DMS 273 treated with DMSO at 0.1 percent for 48 hours (cell line): ENCODE measurements at regions not wholly inside any gene's neighbourhood (a gene's known extent, or its start where the extent isn't known, plus 50 kb on each side); places are given as distances from the start of the nearest gene placed in this dataset.

Source experiments
- DNase-seq: peaks from one replicate; lab custom pipeline; 2025; lab: John Stamatoyannopoulos, UW

- no peak for DNase-seq
These were observed 170.9 kb downstream of the RAB11FIP2 start for GRCh38 chr10:117875793-117876192.

DNA sequence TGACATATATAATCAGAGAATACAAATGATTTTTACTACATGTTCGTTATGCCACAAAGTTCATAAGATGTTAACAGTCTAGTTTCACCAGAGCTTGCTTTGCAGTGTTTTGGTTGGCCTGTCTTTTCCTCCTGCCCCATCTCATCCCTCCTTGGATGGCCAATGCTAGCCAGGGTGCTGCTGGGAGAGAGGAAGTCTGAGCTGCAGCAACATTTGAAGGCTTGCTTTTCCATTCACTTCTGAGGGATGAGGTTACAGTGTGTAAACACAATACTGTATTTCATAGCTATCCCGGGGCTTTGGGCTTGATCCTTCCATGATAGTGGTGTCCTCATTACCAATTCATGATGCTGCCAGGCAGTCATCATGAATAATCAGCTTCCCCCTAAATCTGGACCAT, 170.5 kb downstream of the RAB11FIP2 start:
- DNase-seq: no peak

DNA sequence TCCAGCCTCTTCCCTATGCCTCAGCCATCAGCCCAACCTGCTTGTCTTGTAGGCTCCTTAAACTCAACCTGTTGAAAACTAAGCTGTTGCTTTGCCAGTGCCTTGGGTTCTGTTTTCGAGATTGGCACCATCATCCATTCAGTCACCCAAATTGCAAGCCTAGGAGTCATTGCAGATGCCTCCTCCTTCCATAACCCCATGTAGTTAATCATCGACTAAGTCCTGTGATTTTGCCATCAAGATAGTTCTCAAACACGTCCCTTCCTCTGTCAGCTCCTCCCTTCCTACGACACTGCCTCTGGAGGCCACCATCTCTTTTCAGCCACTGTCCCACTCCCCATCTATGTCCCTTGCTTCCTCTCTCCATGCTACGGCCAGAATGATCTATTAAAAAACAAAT, 168.1 kb downstream of the RAB11FIP2 start:
- DNase-seq: no peak

DNA sequence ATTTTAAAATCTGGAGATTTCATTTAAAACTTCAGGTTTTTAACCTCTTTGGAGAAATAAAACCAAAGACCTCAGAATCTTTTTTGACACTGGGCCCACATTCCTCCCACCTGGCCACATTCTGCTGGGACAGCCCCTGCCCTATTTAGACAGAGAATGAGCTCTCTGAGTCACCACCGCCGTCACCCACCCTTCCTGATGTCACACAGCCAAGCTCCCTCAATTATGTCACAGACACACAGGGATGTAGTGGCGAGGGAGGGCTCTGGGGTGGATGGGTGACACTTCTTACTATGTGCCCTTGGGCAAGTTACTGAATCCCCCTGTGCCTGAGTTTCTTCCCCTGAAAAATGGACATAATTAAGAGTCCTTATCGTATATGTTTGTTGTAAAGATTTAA, 162.6 kb downstream of the RAB11FIP2 start:
- no peak for DNase-seq

DNA sequence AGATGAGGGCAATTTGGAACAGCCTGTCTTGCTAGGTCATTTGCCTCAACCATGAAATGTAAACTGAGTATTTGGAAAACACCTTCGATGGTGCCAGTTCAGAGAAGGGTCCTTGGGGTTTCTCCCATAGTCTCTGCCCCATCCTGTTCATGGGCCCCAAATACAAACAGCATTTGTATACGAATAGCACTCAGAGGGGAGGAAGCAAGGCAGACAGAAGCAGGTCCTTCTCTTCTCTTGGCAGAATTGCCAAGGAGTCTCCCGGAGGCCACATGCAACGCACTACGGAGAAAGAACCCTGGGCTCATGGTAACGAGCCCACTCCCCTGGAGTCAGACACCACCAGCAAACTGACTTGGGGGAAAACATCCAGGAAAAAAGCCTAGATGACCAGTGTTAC, 162.1 kb downstream of the RAB11FIP2 start:
- DNase-seq: no peak

- no peak for DNase-seq
These were observed 161.4 kb downstream of the RAB11FIP2 start for GRCh38 chr10:117885206-117885829.

- DNase-seq: no peak
These were observed 160.0 kb downstream of the RAB11FIP2 start for GRCh38 chr10:117886766-117887165.

GRCh38 chr10:117889664-117890063, 157.1 kb downstream of the RAB11FIP2 start:
- no peak for DNase-seq

DNA sequence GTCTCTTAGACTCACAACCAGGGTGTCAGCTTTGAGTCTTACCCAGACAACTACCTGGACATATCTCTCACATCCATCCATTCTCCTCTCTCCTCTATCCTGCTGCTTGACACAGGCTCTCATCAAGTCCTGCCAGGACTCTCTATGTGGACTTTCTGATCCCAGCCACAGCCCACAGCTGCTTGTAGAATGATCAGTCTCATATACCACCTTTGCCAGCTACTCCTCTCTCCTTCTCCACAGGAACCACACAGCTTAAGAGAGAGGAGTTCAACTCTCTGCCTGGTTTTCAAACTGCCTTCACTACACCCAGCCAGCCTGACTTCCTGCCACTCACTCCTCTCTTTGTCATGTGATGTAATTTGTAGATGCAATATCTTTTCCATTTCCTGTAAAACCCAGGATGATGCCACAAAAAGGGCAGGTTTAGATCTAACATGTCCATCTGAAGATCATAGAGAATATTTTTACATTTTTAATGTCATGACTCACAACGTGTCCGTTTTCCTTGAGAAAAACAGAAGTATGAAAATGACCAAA, 154.0 kb downstream of the RAB11FIP2 start:
- DNase-seq: no peak

GRCh38 chr10:117894339-117894738, 152.4 kb downstream of the RAB11FIP2 start:
- DNase-seq: no peak

- DNase-seq: no peak
These were observed 150.2 kb downstream of the RAB11FIP2 start for GRCh38 chr10:117896517-117896916.

DNA sequence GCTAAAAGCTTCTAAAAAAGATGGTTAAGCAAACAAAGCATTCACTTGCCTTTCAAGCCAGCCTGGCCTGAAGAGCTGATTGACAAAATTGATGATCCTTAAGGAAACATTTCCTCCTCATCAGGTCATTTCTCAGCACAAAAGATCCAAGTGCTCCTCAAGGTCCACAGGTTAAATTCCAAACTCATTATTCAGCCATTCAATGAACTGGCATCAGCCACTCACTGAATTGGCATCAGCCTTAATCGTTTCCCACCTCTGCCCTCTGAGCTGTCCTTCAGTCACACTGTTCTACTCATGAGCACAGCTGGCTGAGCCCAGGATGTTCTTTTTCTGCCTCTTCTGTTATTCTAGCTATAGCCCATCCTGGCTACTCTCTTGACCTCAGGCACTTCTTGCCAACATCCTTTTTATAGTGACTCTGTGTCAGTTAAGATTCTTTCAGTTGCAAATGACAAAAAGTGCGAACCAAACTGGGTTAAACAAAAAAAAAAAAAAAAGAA, 147.5 kb downstream of the RAB11FIP2 start:
- DNase-seq: no peak

- peak; percentile 40 for DNase-seq
These were observed 146.5 kb downstream of the RAB11FIP2 start for GRCh38 chr10:117900280-117900679.

DNA sequence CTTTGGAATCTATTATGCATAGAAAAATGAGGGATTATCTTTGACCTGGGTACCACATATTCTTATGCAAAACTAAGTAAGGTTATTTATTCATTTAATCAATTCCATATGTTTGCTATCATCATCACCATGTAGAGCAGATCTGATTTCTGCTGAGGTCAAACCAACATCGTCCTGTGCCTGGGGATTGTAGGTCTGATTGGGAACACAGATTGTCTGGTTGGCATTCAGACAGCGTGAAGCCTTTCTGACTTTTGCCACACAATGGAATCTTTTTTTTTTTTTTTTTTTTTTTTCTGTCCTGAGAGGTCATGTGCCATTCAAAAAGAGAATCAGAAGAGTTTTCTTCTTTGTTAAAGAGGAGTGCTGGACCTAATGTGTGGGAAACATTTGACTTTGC, 142.9 kb downstream of the RAB11FIP2 start:
- DNase-seq: no peak

DNA sequence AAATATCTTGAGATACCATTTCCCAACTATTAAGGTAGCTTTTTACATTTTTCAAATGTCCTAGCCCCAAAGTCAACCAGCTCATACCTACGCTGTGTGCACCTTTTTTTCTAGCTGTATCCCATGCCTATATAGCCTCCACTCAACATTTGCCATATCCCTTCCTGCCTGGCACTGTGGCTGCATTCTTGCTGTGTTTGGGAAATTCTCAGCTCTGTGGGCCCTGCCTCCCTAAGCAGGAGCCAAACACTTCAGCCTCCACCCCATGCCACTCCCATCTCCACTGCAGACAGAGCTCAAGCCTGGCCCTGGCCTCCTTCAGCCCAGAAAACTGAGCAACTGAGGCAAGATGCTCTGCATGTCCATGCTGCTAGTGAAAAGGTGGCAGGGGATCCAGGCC, 141.3 kb downstream of the RAB11FIP2 start:
- DNase-seq: no peak

DNA sequence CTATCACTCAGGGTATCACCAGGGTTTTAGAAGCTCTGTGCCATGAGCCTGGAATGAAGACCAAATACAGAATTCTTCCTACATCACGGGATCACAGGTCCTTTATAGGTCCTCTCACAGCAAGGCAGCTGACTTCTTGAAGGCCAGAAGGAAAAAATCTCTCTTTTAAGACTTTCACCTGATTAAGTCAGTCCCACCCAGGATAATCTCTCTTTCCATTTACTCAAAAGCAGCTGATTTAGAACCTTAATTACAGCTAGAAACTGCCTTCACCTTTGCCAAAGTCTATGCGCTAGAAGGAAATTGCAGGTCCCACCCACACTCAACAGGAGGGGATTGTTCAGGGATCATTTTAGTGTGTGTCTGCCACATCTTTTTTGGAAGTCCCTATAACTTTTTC, 135.1 kb downstream of the RAB11FIP2 start:
- DNase-seq: no peak

GRCh38 chr10:117914334-117914733, 132.4 kb downstream of the RAB11FIP2 start:
- no peak for DNase-seq

- no peak for DNase-seq
These were observed 125.8 kb downstream of the RAB11FIP2 start for GRCh38 chr10:117920956-117921355.

- DNase-seq: no peak
These were observed 125.3 kb downstream of the RAB11FIP2 start for GRCh38 chr10:117921421-117921820.

- no peak for DNase-seq
These were observed 121.9 kb downstream of the RAB11FIP2 start for GRCh38 chr10:117924820-117925219.

- no peak for DNase-seq
These were observed 121.4 kb downstream of the RAB11FIP2 start for GRCh38 chr10:117925369-117925768.

DNA sequence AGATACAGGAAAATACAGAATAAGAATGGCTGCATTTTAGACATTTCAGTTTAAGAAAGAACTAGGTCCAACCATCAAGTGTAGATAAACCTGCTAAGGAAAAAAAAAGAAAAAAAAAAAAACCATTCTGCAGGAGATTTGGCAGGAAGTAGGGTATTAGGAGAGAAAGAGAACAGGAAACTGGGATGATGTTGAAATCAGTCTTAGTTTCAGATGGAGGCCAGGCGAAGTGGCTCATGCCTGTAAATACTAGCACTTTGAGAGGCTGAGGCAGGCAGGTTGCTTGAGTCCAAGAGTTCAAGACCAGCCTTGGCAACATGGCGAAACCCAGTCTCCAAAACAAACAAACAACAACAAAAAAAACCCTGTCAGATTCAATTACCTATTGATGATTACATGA, 120.2 kb downstream of the RAB11FIP2 start:
- no peak for DNase-seq

- DNase-seq: no peak
These were observed 119.4 kb downstream of the RAB11FIP2 start for GRCh38 chr10:117927332-117927731.

DNA sequence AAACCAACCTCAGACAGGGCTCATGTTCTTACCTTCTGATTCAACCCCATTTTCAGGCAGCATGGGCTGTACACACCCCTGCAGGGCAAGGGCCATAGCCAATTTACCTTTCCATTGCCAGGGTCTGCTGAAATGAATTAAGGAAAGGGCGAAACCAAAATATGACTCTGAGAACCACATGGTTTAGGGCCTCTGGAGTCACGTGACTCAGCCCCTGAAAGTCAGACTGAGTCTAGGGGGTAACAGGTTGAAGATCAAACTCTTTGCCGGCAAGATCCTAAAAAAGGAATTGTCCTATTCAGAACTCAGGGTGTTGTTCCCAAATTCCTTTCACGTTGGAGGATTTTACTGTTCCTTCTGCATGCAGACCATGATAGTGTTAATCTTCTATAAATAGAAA, 118.9 kb downstream of the RAB11FIP2 start:
- DNase-seq: no peak
